Left hindlimb (tissue), 1 donor: ENCODE measurements at regions not wholly inside any gene's neighbourhood (a gene's known extent, or its start where the extent isn't known, plus 50 kb on each side); places are given as distances from the start of the nearest gene placed in this dataset.

Experiments used
- DNase-seq: peaks from one replicate; pipeline ENCODE4 v3.0.0-alpha.2; 2018

DNA sequence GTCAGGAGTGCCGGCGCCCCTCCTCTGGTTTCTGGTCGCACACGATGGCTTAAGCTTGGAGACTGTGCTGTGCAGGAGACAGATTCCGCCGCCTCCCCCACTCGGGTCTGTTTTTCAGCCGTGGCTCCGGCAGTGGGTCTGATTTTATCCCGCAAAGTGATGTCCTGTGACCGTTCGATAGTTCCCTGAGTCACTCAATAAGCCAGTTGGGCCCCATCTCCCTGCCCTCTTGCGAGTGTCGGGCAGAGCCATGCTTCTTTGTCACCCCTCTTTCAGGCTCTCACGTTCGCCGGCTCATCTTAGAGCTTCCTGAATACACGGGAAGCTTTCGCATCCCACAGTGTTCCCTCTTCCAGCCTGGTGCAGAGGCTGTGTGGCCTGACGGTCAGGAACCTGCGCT is 127.8 kb upstream of the RFLNA start:
- DNase-seq: no peak

DNA sequence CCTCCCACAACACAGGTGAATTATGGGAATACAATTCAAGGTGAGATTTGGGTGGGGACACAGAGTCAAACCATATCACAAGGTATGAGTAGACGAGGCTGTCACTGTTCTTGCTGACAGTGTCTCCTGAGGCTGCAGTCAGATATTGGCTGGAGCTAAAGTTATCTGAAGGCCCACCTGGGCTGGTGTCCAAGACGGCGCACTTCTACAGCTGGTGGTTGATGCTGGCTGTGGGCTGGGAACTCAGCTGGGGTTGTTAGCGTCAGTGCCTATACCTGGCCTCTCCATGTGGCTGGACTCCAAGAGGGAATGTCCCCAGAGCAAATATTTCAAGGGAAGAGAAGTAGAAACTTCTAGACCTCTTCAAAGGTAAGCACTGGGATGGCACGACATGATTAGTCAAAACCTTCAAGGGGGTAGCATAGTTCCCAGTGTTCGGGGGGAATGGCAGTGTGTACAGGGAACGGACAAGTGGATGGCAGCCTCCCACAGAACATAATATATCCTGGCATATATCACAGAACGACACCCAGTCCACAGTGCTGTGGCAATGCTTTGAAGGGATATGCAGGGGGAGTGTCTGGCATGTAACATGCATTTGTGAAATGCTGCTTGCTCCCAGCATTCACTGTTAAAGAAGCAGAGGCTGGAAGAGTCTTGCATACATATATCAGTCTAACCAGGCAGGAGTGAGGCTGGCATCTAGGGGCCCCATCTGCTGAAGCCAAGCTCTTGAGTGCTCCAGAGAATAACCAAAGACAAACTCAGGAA is 126.7 kb upstream of the RFLNA start:
- no peak for DNase-seq

DNA sequence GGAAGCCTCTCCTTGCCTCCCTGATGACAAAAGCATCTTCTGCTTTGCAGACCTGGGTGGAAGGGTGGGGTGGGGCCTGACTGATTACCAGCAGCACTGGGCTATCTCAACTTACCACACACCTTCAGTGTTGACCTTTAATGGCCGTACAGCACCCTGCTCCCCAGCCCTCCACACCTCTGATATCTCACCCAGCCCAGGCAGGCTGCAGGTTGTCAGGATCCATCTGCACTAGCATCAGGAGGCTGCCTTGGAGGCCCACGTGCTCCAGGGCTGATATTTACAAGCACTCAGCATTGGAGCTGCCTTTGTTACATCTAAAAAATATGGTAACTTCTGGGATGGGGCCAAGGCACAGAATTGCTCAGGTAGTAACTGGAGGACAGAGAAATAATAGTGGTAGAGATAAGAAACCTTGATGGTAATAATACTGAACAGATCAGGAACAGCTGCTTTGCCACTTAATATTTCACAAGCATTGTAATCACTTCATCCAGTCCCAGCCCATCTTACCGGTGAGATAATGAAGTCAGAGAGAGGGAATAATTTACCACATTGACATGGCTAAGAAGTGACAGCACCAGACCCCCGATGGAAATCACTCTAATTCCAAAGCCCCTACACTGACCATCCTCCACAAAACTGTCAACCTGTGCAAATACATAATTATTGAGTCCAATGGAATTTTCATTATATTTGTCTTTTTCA is 125.2 kb upstream of the RFLNA start:
- DNase-seq: no peak

DNA sequence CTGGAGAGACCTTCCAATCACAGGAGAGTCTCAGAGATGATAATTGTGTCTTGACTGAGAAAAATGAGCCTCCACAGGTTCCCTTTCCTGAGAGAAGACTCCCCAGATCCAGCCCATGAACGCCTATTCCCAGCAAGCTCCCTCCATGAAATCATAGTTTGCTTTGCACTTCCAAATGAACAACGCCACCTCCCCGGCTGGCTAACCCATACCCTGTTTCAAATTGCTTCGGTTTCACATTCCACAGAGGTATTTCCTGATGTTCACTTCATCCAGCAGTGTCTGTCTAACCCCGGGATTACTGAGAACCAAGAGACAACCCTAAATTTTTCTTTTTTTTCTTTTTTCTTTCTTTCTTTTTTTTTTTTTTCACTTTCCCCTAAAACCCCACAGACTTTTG is 124.1 kb upstream of the RFLNA start:
- DNase-seq: peak; percentile 60

DNA sequence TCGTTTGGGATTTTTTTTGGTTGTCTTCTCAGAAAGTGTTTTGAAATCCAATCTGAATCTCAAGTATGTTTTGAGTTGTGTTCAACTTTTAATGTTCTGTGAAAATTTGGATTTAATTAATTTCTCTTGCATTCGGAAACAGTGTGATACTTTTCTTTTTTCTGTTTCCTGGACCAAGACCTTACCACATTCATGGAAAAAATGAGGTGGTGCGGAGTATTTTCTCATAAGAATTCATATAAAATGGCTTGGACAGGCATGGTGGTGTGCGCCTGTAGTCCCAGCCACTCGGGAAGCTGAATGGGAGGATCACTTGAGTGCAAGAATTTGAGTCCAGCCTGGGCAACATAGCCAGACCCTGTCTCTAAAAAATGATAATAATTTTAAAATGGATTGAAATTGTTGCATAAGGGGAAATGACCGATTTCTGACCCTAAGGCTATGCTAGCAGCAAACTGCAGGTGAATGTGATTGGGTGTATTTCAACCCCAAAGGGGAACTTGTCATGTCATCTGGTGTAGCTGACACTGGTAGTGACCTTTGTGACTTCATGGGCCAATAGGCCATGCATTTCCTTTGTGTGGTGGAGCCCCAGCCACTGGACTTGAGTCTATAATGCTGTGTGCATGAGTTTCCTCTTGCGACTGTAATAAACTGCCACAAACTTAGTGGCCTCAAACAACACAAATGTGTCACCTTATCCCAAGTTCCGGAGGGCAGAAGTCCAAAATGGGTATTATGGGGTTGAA is 123.5 kb upstream of the RFLNA start:
- DNase-seq: no peak

DNA sequence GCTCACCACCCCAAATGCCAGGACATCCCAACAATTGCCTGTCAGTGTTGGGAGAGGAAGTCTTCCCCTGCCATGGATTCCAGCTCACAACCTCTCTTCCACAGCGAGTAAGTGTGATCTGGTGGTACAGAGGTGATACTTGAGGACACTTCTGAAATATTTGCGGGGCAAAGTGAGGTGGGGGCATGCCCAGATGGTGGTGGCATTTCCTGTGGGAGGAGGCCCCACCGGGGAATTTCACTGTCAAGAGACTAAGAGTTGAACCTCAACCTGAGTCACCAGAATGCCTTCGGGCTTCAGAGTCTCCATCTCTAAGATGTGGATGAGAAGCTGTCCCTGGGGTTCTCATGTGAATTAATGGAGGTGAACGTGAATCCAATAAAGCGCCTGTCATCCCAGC is 122.3 kb upstream of the RFLNA start:
- no peak for DNase-seq

DNA sequence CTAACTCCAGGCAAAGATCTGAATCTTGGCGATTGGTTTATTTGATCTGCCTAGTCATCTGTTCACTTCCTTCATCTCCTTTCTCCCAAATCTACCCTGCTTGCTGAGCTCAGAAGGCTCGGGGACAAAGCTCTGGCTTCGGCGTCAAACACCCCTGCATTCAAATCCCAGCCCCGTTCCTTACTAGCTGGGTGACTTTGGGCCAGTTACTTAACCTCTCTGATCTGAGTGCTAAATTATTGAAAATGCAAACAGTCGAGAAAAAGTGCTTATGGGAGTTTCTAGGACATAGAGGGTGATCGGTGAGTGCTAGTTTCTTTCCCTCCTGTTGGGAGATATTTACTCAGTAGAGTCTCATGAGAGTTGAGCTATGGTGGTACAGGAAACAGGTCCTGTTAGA is 121.2 kb upstream of the RFLNA start:
- DNase-seq: no peak

DNA sequence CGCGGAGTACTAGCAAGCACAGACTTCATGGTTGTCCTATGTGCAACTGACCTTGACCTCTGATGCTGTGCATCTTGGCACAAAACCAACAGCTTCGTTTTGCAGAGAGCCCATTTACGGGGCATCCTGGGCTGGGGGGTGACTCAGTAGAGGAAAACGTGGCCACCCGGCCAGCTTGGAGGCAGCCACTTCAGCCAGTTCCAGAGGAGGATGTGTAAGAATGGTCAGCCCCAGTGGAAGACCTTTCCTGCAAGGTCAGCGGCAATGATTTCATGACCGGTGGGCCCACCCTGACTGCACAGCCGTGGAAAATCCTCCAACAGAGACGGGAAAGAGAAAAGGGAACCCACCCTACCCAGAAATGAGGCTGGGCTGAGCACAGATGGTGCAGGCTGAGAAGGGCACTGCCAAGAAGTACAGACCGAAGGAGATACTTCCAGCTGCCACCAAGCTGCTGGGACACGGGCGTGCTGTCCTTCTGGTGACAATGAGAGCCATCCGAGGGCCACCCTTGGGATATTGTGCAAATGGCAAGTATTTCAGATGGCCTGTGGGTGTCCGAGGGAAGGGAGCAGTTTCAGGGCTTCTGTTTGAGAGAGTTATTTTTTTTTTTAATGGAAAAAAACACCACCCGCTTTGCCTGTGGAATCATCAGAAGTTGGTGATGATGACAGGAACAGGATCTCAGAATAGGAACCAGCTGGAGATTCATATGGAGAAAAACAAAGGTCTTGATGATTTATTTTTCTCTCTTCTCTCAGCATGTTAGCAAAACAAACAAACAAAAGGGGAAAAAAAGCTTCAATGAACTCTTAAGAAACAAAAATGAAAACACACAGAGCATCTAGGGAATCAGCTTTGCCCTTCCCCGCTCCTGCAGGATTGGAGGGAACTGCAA is 120.2 kb upstream of the RFLNA start:
- DNase-seq: no peak

DNA sequence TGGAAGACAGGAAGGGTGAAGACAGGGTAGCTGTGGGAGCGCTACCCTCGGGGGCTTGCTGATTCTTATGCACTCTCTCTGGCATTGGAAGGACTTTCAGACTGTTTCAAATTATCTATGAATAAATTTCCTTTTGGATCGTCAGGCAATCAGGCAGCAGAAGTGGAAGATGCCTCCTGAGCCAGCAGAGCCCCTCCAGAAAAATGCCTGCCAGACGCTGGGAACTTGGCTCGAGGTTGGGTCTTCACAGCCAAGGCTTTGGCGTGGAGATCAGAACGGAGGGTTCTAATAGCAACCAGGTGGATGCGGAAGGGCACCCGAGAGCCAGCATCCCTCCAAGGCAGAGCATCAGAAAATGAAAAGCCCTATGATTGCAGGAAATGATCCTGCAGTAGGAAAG is 119.2 kb upstream of the RFLNA start:
- peak; percentile 63 for DNase-seq

DNA sequence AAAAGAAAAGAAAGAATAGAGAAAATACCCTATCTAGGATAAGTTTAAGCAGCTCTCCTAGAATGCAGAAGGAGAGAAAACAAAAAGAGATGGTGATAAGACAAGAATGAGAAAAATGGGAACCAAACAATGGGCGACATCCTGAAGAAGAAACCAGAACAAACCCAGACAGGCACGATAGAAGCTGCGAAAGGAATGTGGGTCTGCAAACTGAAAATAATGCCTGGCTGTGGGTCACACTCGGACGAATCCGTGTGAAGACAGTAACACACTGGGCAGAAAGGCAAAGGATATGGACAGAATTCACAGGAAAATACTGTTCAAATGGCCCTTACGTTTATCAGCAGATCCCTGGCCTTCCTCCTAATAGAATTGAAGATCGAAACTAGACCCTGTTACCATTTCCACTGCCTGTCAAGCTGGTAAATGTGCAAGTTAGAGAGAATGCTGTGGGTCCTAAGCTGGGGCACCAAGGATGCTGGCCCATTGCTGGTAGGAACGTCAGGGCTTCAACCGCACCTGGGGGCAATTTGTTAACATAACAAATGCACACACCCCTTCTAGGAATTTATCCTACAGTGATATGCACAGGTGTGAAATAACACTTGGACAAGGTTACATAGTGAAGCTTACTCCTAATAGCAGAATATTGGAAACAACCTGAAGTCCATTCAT is 117.5 kb upstream of the RFLNA start:
- no peak for DNase-seq

DNA sequence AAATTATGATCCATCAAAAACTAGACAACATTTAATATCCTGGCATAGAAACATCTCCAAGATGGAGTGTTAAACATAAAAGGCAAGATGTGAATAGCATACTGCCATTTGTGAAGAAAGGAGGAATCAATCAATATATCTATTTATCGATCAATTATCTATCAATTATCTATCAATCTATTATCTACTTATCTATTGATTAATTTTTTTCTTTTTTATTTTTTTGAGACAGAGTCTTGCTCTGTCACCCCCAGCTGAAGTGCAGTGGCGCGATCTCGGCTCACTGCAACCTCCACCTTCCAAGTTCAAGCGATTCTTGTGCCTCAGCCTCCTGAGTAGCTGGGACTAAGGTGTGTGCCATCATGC is 117.0 kb upstream of the RFLNA start:
- DNase-seq: no peak

DNA sequence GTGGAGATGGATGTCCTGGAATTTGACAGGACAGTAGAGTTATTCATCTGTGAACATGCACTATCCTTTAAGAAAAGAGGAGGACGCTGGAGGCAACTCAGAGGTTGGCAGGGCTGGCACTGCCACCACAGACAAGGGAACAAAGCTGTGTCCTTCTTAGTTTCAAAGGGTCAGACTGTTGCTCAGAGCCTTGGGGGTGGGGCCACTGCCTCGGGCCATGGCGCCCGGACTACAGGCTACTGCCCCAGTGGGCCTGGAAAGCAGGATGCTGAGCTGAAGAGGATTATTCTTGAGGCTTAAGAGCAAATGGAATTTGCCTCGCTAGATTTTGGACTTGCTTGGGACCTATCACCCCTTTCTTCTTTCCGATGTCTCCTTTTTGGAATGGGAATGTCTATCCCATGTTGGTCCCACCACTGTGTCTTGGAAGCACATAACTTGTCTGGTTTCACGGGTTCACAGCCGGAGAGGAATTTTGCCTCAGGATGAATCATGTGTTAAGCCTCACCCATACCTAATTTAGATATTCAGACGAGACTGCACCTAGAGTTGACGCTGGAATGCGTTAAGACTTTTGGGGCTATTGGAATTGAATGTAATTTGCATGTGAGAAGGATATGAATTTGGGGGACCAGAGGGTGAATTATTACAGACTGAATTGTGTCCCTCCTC is 114.8 kb upstream of the RFLNA start:
- DNase-seq: no peak

DNA sequence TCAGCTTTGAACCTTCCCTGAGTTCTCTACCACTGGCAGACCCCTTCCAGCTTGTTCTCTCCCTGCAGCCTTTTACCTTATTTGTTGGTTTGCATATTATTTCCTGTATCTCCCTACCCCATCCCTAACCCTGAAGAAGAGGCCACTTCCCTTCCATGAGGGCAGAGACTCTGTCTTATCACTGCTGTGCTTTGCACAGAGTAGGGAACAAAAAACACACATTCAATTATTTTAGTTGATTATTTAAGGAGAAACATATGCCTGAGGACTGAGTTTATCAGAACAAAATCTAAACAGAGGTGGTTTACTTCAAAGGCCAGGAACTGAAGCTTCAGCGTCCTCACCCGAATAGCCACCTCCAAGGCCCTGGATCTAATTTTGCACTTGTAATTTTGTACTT is 111.7 kb upstream of the RFLNA start:
- DNase-seq: no peak

DNA sequence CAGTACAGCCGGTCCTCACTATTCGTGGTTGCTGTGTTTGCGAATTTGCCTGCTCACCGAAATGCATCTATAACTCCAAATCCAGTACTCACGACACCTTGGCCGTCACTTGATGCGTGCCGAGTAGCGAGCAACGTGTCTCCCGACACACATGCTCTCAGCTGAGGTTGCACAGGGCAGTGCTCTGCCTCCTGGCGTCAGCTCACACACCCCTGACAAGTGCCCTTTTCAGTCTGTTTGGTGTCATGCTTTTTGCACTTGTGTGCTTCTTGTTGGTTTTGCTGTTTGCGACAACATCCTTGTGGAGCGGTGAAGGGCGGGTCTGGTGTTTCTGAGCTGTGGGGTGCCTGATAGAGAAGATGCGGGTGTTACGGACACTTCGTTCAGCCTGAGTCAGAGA is 110.4 kb upstream of the RFLNA start:
- no peak for DNase-seq

DNA sequence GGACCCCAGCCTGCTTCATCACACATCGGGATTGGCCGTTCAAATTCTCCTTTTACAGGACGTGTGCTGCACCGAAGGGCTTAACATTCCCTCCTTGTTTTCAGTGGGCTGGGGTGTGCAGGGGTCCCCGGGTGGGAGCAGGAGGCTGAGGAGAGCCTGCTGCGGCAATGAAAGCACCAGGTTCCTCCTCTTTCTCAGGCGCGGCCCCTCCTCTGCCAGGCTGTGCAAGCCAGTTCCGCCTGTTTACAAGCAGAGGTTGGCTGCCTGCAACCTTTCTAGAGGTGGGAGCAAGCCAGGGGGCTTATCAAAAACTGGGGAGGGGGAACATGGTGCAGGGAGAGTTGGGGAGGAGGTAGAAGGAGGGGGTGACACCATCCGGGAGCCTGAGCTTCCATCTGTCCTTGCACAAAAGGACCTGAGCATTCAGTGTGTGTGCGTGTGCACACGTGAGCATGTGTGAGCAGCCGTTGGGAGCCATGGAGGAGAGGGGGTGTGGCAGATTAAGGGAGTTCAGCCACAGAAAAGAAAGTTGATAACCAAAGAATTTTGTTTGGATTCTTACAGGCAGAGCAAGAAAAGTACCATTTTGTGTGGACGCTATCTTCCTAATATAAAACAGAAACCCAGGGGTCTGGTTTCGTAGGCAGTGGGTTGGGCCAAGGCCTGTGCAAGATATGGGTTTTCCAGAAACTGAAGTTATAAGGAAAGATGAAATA is 108.8 kb upstream of the RFLNA start:
- no peak for DNase-seq

DNA sequence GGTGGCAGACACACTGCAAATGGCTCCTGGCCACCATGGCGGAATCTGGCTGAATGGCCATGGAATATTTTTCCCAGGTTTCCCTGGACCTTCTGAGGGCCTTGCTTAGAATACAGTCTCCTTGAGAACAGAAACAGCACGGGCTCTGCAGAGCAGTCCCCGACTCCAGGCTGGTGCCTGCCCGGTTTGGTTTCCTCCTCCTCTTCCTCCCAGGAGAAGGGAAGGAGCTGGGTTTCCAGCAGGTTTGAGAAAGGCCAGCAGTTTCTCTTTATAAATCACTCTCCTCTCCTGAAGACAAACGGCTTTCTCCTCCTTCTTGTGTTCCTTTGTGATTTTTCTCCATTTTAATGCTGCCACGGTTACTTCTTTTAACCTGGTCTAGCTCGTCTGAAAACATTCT is 106.8 kb upstream of the RFLNA start:
- no peak for DNase-seq

DNA sequence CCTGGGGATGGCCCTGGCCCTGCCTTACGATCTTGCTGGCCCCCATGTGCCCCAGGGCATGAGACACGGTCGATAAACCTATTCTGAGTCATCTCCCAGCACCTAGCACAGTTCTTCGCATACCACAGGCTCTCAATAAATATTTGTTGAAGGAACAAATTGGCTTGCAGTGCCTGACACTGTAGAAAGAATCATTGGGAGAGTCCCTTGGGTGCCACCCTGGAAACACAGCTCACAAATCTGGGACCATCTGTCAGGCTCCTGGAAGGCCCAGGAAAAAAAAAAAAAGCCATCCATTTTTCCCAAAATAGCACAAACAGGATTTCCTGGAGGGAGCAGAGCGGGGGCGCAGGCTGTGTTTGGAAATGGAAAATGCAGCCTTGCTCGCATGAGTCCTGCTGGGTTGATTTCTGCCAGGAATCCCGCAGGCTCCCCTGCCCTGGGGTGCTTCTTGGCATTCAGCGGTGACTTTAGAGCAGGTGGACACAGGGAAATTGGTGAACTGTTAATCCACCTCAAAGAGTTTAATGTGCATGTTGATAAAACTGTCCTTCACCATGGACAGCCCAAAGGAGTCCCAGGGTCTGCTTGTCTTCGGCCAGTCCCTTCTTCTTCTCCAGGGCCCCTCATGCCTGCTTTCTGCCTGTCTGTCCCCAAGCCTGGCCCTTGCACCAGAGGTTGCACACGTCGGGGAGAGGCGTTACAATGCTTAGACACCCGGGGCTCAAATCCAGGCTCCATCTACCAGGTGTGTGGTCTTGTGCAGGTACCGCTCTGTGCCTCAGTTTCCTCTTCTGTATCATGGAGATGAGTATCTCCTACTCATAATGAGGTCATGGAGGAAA is 106.1 kb upstream of the RFLNA start:
- DNase-seq: peak; percentile 62

DNA sequence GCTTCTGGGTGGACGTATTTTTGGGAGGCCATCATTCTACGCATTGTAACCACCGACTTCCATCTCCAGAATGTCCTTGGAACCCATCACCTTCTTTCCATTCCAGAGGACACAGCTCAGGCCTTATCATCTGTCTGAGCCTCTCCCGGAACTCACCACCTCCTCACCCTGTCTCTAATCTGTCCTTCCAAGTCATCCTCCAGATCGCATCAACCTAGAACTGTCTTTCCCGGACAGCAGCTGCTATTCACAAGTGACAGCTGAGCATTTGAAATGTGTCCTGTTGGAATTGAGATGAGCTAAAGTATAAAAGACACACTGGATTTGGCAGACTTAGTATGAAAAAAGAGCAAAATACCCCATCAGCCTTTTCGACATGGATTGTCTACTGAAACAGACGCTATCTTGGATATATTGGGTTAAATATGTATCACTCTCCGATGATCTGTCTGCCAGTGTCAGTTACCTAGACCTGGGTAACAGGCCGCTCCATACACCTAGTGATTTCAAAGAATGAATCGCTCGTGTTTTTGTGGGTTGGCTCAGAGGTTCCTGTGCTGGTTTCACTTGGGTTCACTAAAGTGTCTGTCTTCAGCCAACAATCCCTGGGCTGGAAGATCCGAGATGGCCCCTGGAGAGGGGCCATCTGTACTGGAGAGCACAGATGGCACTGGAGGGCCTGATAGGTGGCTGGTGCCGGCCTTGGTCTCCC is 104.4 kb upstream of the RFLNA start:
- DNase-seq: no peak

DNA sequence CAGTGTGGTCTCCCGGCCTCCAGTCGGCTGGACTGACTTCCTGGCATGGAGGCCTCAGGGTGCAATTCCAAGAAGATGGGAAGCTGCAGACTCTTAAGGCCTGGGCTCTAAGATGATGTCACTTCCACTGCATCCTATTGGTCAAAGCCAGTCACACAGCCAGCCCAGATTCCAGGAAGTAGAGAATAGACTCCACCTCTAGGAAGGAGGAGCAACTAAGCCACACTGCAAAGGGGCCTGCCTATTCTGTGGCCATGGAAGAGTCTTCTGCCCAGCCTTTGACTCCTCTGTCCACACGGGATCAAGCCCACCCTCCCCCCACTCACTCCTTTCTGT is 103.9 kb upstream of the RFLNA start:
- DNase-seq: no peak

DNA sequence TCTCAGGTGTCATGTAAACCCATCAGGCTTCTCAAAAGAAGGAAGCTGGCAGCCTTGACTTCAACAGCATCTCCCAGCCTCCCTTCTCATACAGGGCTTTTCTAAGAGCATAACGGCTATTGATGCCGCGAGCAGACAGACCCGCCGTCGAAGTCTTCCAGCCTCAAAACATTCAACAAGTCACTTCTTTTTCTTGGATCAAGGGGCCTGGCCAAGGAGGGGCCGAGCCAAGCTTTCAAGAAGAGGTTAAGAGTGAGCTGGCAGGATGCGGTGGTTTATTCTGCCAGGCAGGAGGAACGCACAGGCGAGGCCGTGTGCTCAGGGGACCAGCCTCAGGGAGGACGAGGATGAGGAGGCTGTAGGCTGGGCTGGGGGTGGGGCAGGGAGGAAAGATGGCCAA is 102.9 kb upstream of the RFLNA start:
- DNase-seq: peak; percentile 73
